LNCaP clone FGC (cell line): ENCODE measurements at regions not wholly inside any gene's neighbourhood (a gene's known extent, or its start where the extent isn't known, plus 50 kb on each side); places are given as distances from the start of the nearest gene placed in this dataset.

Experiments used
- DNase-seq: peaks from one replicate; pipeline ENCODE4 v3.0.0-alpha.2; 2011; ENCODE audit warnings: low read depth
- H3K4me3 ChIP-seq: 2 replicates; pipeline ENCODE4 v1.5.1; 2011; ENCODE audit warnings: mild to moderate bottlenecking, low read depth, low read length, control low read depth
- CTCF ChIP-seq: IDR thresholded peaks from 2 replicates; pipeline ENCODE4 v1.5.1; 2012; ENCODE audit warnings: mild to moderate bottlenecking; ENCODE audit not compliant: control insufficient read depth, insufficient read depth; ENCODE audit errors: extremely low read depth

GRCh38 chr15:62722237-62722636 is 320.3 kb upstream of the TPM1 start:
- DNase-seq: no peak
- H3K4me3 ChIP-seq: no peak overlapping the region
- TF ChIP-seq CTCF: no peak

GRCh38 chr15:62726461-62726860 is 316.1 kb upstream of the TPM1 start:
- H3K4me3 ChIP-seq: no peak overlapping the region
- no peak for DNase-seq

GRCh38 chr15:62727501-62727900 is 315.0 kb upstream of the TPM1 start:
- TF ChIP-seq CTCF: no peak
- no peak overlapping the region for H3K4me3 ChIP-seq
- no peak for DNase-seq

More at GRCh38 chr15:62726461-62726860, 316.1 kb upstream of the TPM1 start:
- no peak for TF ChIP-seq CTCF

GRCh38 chr15:62730825-62731224 is 311.7 kb upstream of the TPM1 start:
- no peak for DNase-seq
- TF ChIP-seq CTCF: no peak
- H3K4me3 ChIP-seq: no peak overlapping the region

GRCh38 chr15:62732078-62732477 is 310.5 kb upstream of the TPM1 start:
- no peak for DNase-seq
- H3K4me3 ChIP-seq: no peak overlapping the region
- no peak for TF ChIP-seq CTCF

- H3K4me3 ChIP-seq: no peak overlapping the region
- DNase-seq: no peak
- no peak for TF ChIP-seq CTCF
These were observed 307.8 kb upstream of the TPM1 start for GRCh38 chr15:62734706-62735105.

- no peak overlapping the region for H3K4me3 ChIP-seq
- DNase-seq: no peak
- TF ChIP-seq CTCF: no peak
These were observed 305.8 kb upstream of the TPM1 start for GRCh38 chr15:62736756-62737155.
